Mesenchymal stem cell (in vitro differentiated cells and primary cell): ENCODE measurements at regions not wholly inside any gene's neighbourhood (a gene's known extent, or its start where the extent isn't known, plus 50 kb on each side); places are given as distances from the start of the nearest gene placed in this dataset.
"Not testable (repeated sequence)": the region's sequence is repeated elsewhere in the genome, so short reads cannot be mapped to it uniquely, and the experiment has no call there.

Source experiments
- DNase-seq: peaks from one replicate; pipeline ENCODE4 v3.0.0-alpha.2; 2013
- H2AFZ ChIP-seq: one replicate; pipeline ENCODE4 v1.6.1; 2013; ENCODE audit warnings: low read depth, mild to moderate bottlenecking, control low read depth, inconsistent platforms, low read length, moderate library complexity
- H2AK5ac ChIP-seq: 2 replicates; pipeline ENCODE4 v1.6.1; 2013; ENCODE audit warnings: low read length, moderate library complexity, mild to moderate bottlenecking, inconsistent platforms; ENCODE audit not compliant: severe bottlenecking
- H2BK120ac ChIP-seq: one replicate; pipeline ENCODE4 v1.6.1; 2013; ENCODE audit warnings: low read depth, mild to moderate bottlenecking, inconsistent platforms, low read length, moderate library complexity
- H2BK12ac ChIP-seq, 2 experiments: one replicate each; pipeline ENCODE4 v1.6.1; 2013; ENCODE audit warnings: inconsistent platforms in 2 of 2, low read length in 2 of 2, mild to moderate bottlenecking in 2 of 2, moderate library complexity in 2 of 2, control low read depth in 1 of 2
- H2BK15ac ChIP-seq: one replicate; pipeline ENCODE4 v1.6.1; 2013; ENCODE audit warnings: mild to moderate bottlenecking, low read depth, inconsistent platforms; ENCODE audit not compliant: poor library complexity, severe bottlenecking
- H2BK5ac ChIP-seq: 2 replicates; pipeline ENCODE4 v1.6.1; 2013; ENCODE audit warnings: low read depth, mild to moderate bottlenecking, low read length, control low read depth, inconsistent platforms; ENCODE audit not compliant: poor library complexity, severe bottlenecking
- H3K14ac ChIP-seq, 2 experiments: one replicate each; pipeline ENCODE4 v1.6.1; 2013; ENCODE audit warnings: inconsistent platforms in 2 of 2, low read length in 2 of 2, control low read depth in 1 of 2, mild to moderate bottlenecking in 1 of 2, moderate library complexity in 1 of 2
- H3K18ac ChIP-seq, 2 experiments: one replicate each; pipeline ENCODE4 v1.6.1; 2013; ENCODE audit warnings: inconsistent platforms in 2 of 2, low read length in 2 of 2, control low read depth in 1 of 2, low read depth in 1 of 2, mild to moderate bottlenecking in 1 of 2
- H3K23ac ChIP-seq, 2 experiments: one replicate each; pipeline ENCODE4 v1.6.1; 2013; ENCODE audit warnings: inconsistent platforms in 2 of 2, low read length in 2 of 2, mild to moderate bottlenecking in 2 of 2, moderate library complexity in 2 of 2, control low read depth in 1 of 2
- H3K27ac ChIP-seq: 2 replicates; pipeline ENCODE4 v1.5.1; 2013; ENCODE audit warnings: mild to moderate bottlenecking, moderate library complexity, low read length, control low read depth, inconsistent platforms; ENCODE audit not compliant: poor library complexity, severe bottlenecking
- H3K27me3 ChIP-seq, 2 experiments: 2 replicates each; pipeline versions ENCODE4 v1.6.1 to v1.7.0; 2013; ENCODE audit warnings: low read length in 2 of 2, mild to moderate bottlenecking in 2 of 2, moderate library complexity in 2 of 2, control low read depth in 1 of 2, inconsistent platforms in 1 of 2; ENCODE audit not compliant: control insufficient read depth in 1 of 2, insufficient read depth in 1 of 2
- H3K36me3 ChIP-seq, 2 experiments: 2 replicates each; pipeline versions ENCODE4 v1.6.1 to v1.7.0; 2013; ENCODE audit warnings: low read length in 2 of 2, control low read depth in 1 of 2, inconsistent platforms in 1 of 2, low read depth in 1 of 2, mild to moderate bottlenecking in 1 of 2; ENCODE audit not compliant: insufficient read depth in 2 of 2, control insufficient read depth in 1 of 2
- H3K4ac ChIP-seq, 2 experiments: one replicate each; pipeline ENCODE4 v1.6.1; 2013; ENCODE audit warnings: inconsistent platforms in 2 of 2, low read length in 2 of 2, mild to moderate bottlenecking in 2 of 2, moderate library complexity in 2 of 2, control low read depth in 1 of 2, low read depth in 1 of 2
- H3K4me1 ChIP-seq: 2 replicates; pipeline ENCODE4 v1.6.1; 2013; ENCODE audit warnings: low read depth, low read length, control low read depth; ENCODE audit not compliant: control insufficient read depth, insufficient read depth
- H3K4me2 ChIP-seq: 2 replicates; pipeline ENCODE4 v1.6.1; 2013; ENCODE audit warnings: low read length, mild to moderate bottlenecking, inconsistent platforms; ENCODE audit not compliant: poor library complexity, severe bottlenecking
- H3K4me3 ChIP-seq, 2 experiments: 2 replicates each; pipeline versions ENCODE4 v1.5.1 to v1.7.0; 2013; ENCODE audit warnings: low read length in 2 of 2, mild to moderate bottlenecking in 2 of 2, control low read depth in 1 of 2, low read depth in 1 of 2; ENCODE audit not compliant: insufficient read depth in 1 of 2
- H3K79me1 ChIP-seq: replicated peaks from 2 replicates; pipeline ENCODE4 v1.6.1; 2013; ENCODE audit warnings: mild to moderate bottlenecking, control low read depth, low read length, inconsistent platforms; ENCODE audit not compliant: poor library complexity, severe bottlenecking
- H3K9ac ChIP-seq: 2 replicates; pipeline ENCODE4 v1.7.0; 2013; ENCODE audit warnings: mild to moderate bottlenecking, low read length, moderate library complexity
- H3K9me3 ChIP-seq: 2 replicates; pipeline ENCODE4 v1.7.0; 2013; ENCODE audit warnings: mild to moderate bottlenecking, low read length; ENCODE audit not compliant: control insufficient read depth
- H4K8ac ChIP-seq: one replicate; pipeline ENCODE4 v1.6.1; 2013; ENCODE audit warnings: inconsistent platforms, mild to moderate bottlenecking, low read length, moderate library complexity
- H4K91ac ChIP-seq: one replicate; pipeline ENCODE4 v1.6.1; 2013; ENCODE audit warnings: mild to moderate bottlenecking, low read length, inconsistent platforms
- WGBS: methylation state at CpG from one replicate; pipeline ENCODE4 v1.1.7; 2013; ENCODE audit warnings: mixed read lengths; 5-methylcytosine and 5-hydroxymethylcytosine counted together

GRCh38 chr5:87594566-87594965, 181.8 kb upstream of the CCNH start:
- Histone ChIP-seq H3K79me1 (no peaks in the 10 kb centered on the region), H2BK5ac (no peak overlapping the region), H3K14ac (no peak overlapping the region), H3K4me2 (no peak overlapping the region), H3K18ac (no peak overlapping the region), H3K4me3 (no peak overlapping the region), H3K23ac (no peak overlapping the region), H2BK120ac (no peak overlapping the region), H2BK15ac (no peak overlapping the region), H3K4ac (no peak overlapping the region), H3K9ac (no peak overlapping the region), H4K91ac (no peak overlapping the region), H4K8ac (no peak overlapping the region), H3K27ac (no peak overlapping the region), H2AFZ (no peak overlapping the region), H3K4me1 (no peaks in the 10 kb centered on the region), H2BK12ac (no peak overlapping the region), H2AK5ac (no peak overlapping the region), H3K36me3 (no peaks in the 10 kb centered on the region), H3K9me3 (peaks cover 2% of the 10 kb centered on the region), H3K27me3 (no peaks in the 10 kb centered on the region)
- DNase-seq, result no peak
- WGBS, result no CpG with 5 or more reads among the region's 1 CpG

GRCh38 chr5:87589587-87589986, 176.9 kb upstream of the CCNH start:
- no peak overlapping the region for H3K9ac ChIP-seq
- no peak overlapping the region for H2AK5ac ChIP-seq
- no peak overlapping the region for H4K91ac ChIP-seq
- no peak overlapping the region for H2BK12ac ChIP-seq
- H3K4me2 ChIP-seq, result no peak overlapping the region
- H2BK15ac ChIP-seq, result no peak overlapping the region
- no peaks in the 10 kb centered on the region for H3K27me3 ChIP-seq
- no peak overlapping the region for H3K14ac ChIP-seq
- no peak overlapping the region for H2BK120ac ChIP-seq
- no peak overlapping the region for H2BK5ac ChIP-seq
- no peak overlapping the region for H3K4ac ChIP-seq
- H3K9me3 ChIP-seq, result no peaks in the 10 kb centered on the region
- no peak overlapping the region for H3K4me3 ChIP-seq
- no peak overlapping the region for H3K18ac ChIP-seq
- DNase-seq, result no peak
- no peaks in the 10 kb centered on the region for H3K36me3 ChIP-seq
- H3K23ac ChIP-seq, result no peak overlapping the region
- H3K79me1 ChIP-seq, result no peaks in the 10 kb centered on the region
- H3K4me1 ChIP-seq, result no peaks in the 10 kb centered on the region
- no peak overlapping the region for H3K27ac ChIP-seq
- no CpG with 5 or more reads among the region's 2 CpGs for WGBS
- H4K8ac ChIP-seq, result no peak overlapping the region
- H2AFZ ChIP-seq, result no peak overlapping the region

GRCh38 chr5:87588316-87588715, 175.6 kb upstream of the CCNH start:
- H4K8ac ChIP-seq, result no peak overlapping the region
- H3K27me3 ChIP-seq, result no peaks in the 10 kb centered on the region
- H2AK5ac ChIP-seq, result no peak overlapping the region
- no peaks in the 10 kb centered on the region for H3K36me3 ChIP-seq
- H3K4me2 ChIP-seq, result no peak overlapping the region
- no peak overlapping the region for H3K14ac ChIP-seq
- H3K4me1 ChIP-seq, result no peaks in the 10 kb centered on the region
- H3K4ac ChIP-seq, result no peak overlapping the region
- no peak overlapping the region for H4K91ac ChIP-seq
- H3K79me1 ChIP-seq, result no peaks in the 10 kb centered on the region
- no peak for DNase-seq
- no peaks in the 10 kb centered on the region for H3K9me3 ChIP-seq
- no peak overlapping the region for H3K4me3 ChIP-seq
- no peak overlapping the region for H2BK12ac ChIP-seq
- H3K23ac ChIP-seq, result no peak overlapping the region
- no peak overlapping the region for H2BK5ac ChIP-seq
- no peak overlapping the region for H3K27ac ChIP-seq
- H2BK15ac ChIP-seq, result no peak overlapping the region
- no peak overlapping the region for H2BK120ac ChIP-seq
- no peak overlapping the region for H3K18ac ChIP-seq
- H3K9ac ChIP-seq, result no peak overlapping the region
- no peak overlapping the region for H2AFZ ChIP-seq
- 42% methylated on average over 2 of the region's 4 CpGs for WGBS

GRCh38 chr5:87583704-87584103, 171.0 kb upstream of the CCNH start:
- not testable (repeated sequence) for H3K4me3 ChIP-seq, H2AK5ac ChIP-seq, H2BK12ac ChIP-seq, H3K27me3 ChIP-seq, H3K79me1 ChIP-seq, H3K27ac ChIP-seq, H3K23ac ChIP-seq, DNase-seq, H3K9ac ChIP-seq, H3K4me2 ChIP-seq, H2BK120ac ChIP-seq, H2BK15ac ChIP-seq, H3K14ac ChIP-seq, H2BK5ac ChIP-seq, H3K9me3 ChIP-seq, H3K4me1 ChIP-seq, H3K4ac ChIP-seq, H3K36me3 ChIP-seq, H4K91ac ChIP-seq, H2AFZ ChIP-seq, H4K8ac ChIP-seq, H3K18ac ChIP-seq
